ENCODE measurements at regions not wholly inside any gene's neighbourhood (a gene's known extent, or its start where the extent isn't known, plus 50 kb on each side); places are given as distances from the start of the nearest gene placed in this dataset.

DNA sequence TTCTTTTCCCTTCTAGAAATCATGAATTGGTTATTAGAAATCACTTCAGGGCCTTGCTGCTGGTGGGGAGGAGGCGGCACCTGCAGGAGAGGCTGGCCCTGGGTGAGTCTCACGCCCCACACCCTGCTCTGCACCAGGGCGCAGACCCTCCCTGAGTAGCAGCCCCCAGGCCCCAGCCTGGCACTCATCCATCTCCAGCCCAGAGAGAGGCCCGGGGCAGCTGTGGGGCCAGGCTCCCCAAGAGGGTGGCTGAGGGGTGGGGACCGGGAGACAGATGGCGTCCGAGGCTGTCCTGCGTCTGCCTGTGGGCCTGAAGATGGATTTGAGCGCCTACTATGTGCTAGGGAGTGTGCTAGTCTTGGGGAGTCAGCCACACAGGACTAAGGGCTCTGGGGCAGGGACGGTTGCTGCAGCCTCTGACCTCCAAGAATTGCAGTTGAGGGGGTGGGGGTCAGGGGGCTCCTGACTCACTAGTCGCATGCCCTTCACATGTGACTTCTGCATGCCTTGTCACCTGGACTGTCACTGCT lies 59.6 kb upstream of the GATA5 start:
- 56 to 100% methylated on average over 1 to 3 of the region's 11 CpGs for WGBS, 2 donors (ENCODE audit: low coverage in 1 of 2)
- TF ChIP-seq POLR2A (IDR thresholded peaks at IDR 0.05) (no peak), EP300 (IDR thresholded peaks at IDR 0.05) (no peak), POLR2AphosphoS5 (IDR thresholded peaks at IDR 0.05) (no peak)
- TF ChIP-seq, protein P1, sequence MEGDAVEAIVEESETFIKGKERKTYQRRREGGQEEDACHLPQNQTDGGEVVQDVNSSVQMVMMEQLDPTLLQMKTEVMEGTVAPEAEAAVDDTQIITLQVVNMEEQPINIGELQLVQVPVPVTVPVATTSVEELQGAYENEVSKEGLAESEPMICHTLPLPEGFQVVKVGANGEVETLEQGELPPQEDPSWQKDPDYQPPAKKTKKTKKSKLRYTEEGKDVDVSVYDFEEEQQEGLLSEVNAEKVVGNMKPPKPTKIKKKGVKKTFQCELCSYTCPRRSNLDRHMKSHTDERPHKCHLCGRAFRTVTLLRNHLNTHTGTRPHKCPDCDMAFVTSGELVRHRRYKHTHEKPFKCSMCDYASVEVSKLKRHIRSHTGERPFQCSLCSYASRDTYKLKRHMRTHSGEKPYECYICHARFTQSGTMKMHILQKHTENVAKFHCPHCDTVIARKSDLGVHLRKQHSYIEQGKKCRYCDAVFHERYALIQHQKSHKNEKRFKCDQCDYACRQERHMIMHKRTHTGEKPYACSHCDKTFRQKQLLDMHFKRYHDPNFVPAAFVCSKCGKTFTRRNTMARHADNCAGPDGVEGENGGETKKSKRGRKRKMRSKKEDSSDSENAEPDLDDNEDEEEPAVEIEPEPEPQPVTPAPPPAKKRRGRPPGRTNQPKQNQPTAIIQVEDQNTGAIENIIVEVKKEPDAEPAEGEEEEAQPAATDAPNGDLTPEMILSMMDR (IDR thresholded peaks at IDR 0.05) = no peak
- Histone ChIP-seq H3K27ac (no peak overlapping the region), H3K27me3 (peaks cover 35% of the 10 kb centered on the region), H3K4me1 (peaks cover 0 to 20% (median 0%) of the 10 kb centered on the region in 3 donors), H3K36me3 (no peaks in the 10 kb centered on the region), H3K9me3 (no peaks in the 10 kb centered on the region), H3K4me3 (no peak overlapping the region)
- no peak for ATAC-seq

GRCh38 chr20:62535964-62536363 lies 60.2 kb upstream of the GATA5 start:
- Histone ChIP-seq H3K4me3 (no peak overlapping the region), H3K9me3 (no peaks in the 10 kb centered on the region), H3K4me1 (peaks cover 0 to 20% (median 0%) of the 10 kb centered on the region in 3 donors), H3K27me3 (peaks cover 34% of the 10 kb centered on the region), H3K27ac (no peak overlapping the region), H3K36me3 (no peaks in the 10 kb centered on the region)
- ATAC-seq = no peak
- TF ChIP-seq EP300 (IDR thresholded peaks at IDR 0.05) = no peak
- TF ChIP-seq POLR2AphosphoS5 (IDR thresholded peaks at IDR 0.05) = no peak
- TF ChIP-seq POLR2A (IDR thresholded peaks at IDR 0.05) = no peak
- TF ChIP-seq, protein P1 (IDR thresholded peaks at IDR 0.05) = no peak
- WGBS, 2 donors (ENCODE audit: low coverage in 1 of 2) = no CpG with 5 or more reads among the region's 12 CpGs

- Histone ChIP-seq H3K4me3 (no peak overlapping the region), H3K9me3 (no peaks in the 10 kb centered on the region), H3K27ac (no peak overlapping the region), H3K36me3 (no peaks in the 10 kb centered on the region), H3K4me1 (peaks cover 0 to 20% (median 0%) of the 10 kb centered on the region in 3 donors), H3K27me3 (peaks cover 37% of the 10 kb centered on the region)
- TF ChIP-seq POLR2AphosphoS5 (IDR thresholded peaks at IDR 0.05) = peak; percentile 20
- no peak for TF ChIP-seq EP300 (IDR thresholded peaks at IDR 0.05)
- no peak for TF ChIP-seq POLR2A (IDR thresholded peaks at IDR 0.05)
- TF ChIP-seq, protein P1 (IDR thresholded peaks at IDR 0.05) = no peak
- 84% methylated on average over 6 of the region's 16 CpGs; no CpG with 5 or more reads in 1 of the 2 donors for WGBS, 2 donors (ENCODE audit: low coverage in 1 of 2)
- no peak for ATAC-seq
Measured at GRCh38 chr20:62536871-62537401, 61.1 kb upstream of the GATA5 start.

GRCh38 chr20:62537649-62538292 lies 62.0 kb upstream of the GATA5 start:
- WGBS, 2 donors (ENCODE audit: low coverage in 1 of 2) = 83 to 90% methylated on average over 2 to 7 of the region's 28 CpGs
- H3K27me3 ChIP-seq = peaks cover 38% of the 10 kb centered on the region
- H3K36me3 ChIP-seq = no peaks in the 10 kb centered on the region
- H3K9me3 ChIP-seq = no peaks in the 10 kb centered on the region
- TF ChIP-seq POLR2A (IDR thresholded peaks at IDR 0.05) = no peak
- no peak for TF ChIP-seq POLR2AphosphoS5 (IDR thresholded peaks at IDR 0.05)
- TF ChIP-seq, protein P1 (IDR thresholded peaks at IDR 0.05) = no peak
- no peak for TF ChIP-seq EP300 (IDR thresholded peaks at IDR 0.05)
- no peak overlapping the region for H3K4me3 ChIP-seq
- H3K4me1 ChIP-seq = peaks cover 0 to 20% (median 0%) of the 10 kb centered on the region in 3 donors
- H3K27ac ChIP-seq = no peak overlapping the region
- ATAC-seq = no peak
